ENCODE measurements at regions not wholly inside any gene's neighbourhood (a gene's known extent, or its start where the extent isn't known, plus 50 kb on each side); places are given as distances from the start of the nearest gene placed in this dataset.

GRCh38 chr17:79163071-79163470, 88.4 kb downstream of the ENGASE start:
- no peak overlapping the region for H3K9ac ChIP-seq (ENCODE audit: extremely low read depth, insufficient read length, low read length)
- H3K27me3 ChIP-seq (ENCODE audit: insufficient read depth, low read length), result no peaks in the 10 kb centered on the region

More at GRCh38 chr17:79163071-79163470, 88.4 kb downstream of the ENGASE start:
- Histone ChIP-seq H2BK5ac (ENCODE audit: insufficient read length, low read length) (no peak overlapping the region), H3K23ac (ENCODE audit: insufficient read length, low read depth, low read length) (no peak overlapping the region), H2BK120ac (ENCODE audit: low read depth, low read length, poor library complexity, severe bottlenecking) (no peak overlapping the region), H2BK12ac (ENCODE audit: insufficient read length, low read depth, low read length) (no peak overlapping the region), H3K27ac (ENCODE audit: insufficient read length, low read depth, low read length) (no peak overlapping the region), H3T11ph (ENCODE audit: low read length) (no peak overlapping the region), H3K56ac (ENCODE audit: insufficient read length, low read depth, low read length) (no peak overlapping the region), H3K79me2 (ENCODE audit: insufficient read depth, low read length) (no peaks in the 10 kb centered on the region), H3K23me2 (ENCODE audit: insufficient read length, low read depth, low read length, poor library complexity, severe bottlenecking) (no peaks in the 10 kb centered on the region), H2AFZ (ENCODE audit: low read length) (no peak overlapping the region), H2AK5ac (ENCODE audit: insufficient read length, low read length) (no peak overlapping the region), H3K9me3 (ENCODE audit: control insufficient read depth, low read depth, low read length) (no peaks in the 10 kb centered on the region), H3K79me1 (ENCODE audit: insufficient read depth, low read depth, low read length, poor library complexity, severe bottlenecking) (no peaks in the 10 kb centered on the region), H3K18ac (ENCODE audit: insufficient read length, low read depth, low read length) (no peak overlapping the region), H3K14ac (ENCODE audit: insufficient read depth, low read length) (no peak overlapping the region), H4K20me1 (ENCODE audit: control insufficient read depth, insufficient read depth, insufficient read length) (no peaks in the 10 kb centered on the region), H2BK20ac (ENCODE audit: low read depth, low read length, poor library complexity, severe bottlenecking) (no peak overlapping the region), H4K91ac (ENCODE audit: insufficient read length, low read depth, low read length) (no peak overlapping the region), H2BK15ac (ENCODE audit: low read depth, low read length) (no peak overlapping the region), H3K4ac (ENCODE audit: low read depth, low read length) (no peak overlapping the region), H4K5ac (ENCODE audit: insufficient read length, low read depth, low read length) (no peak overlapping the region), H3K4me2 (ENCODE audit: insufficient read depth, insufficient read length, low read length) (no peak overlapping the region), H3K4me1 (ENCODE audit: insufficient read depth, low read length) (no peaks in the 10 kb centered on the region), H4K8ac (replicated peaks; ENCODE audit: insufficient read length, low read depth, low read length) (no peak overlapping the region)
- Mint-ChIP-seq H3K4me1 (peaks cover 3 to 20% of the 10 kb centered on the region in 2 experiments; a peak in 2 of 4 replicates), H3K4me3 (no peak overlapping the region), H3K27ac (no peak overlapping the region; a peak in 1 of 7 replicates), H3K36me3 (ENCODE audit: insufficient read depth in 1 of 3, low read depth in 3 of 3) (no peaks in the 10 kb centered on the region), H3K27me3 (ENCODE audit: low read depth) (peaks cover 2% of the 10 kb centered on the region), H3K9me3 (no peaks in the 10 kb centered on the region)
- no peak for DNase-seq
- no CpG with 5 or more reads among the region's 12 CpGs for WGBS (ENCODE audit: extremely low coverage, insufficient read length, low lambda C conversion rate)
- TF ChIP-seq, protein P1, sequence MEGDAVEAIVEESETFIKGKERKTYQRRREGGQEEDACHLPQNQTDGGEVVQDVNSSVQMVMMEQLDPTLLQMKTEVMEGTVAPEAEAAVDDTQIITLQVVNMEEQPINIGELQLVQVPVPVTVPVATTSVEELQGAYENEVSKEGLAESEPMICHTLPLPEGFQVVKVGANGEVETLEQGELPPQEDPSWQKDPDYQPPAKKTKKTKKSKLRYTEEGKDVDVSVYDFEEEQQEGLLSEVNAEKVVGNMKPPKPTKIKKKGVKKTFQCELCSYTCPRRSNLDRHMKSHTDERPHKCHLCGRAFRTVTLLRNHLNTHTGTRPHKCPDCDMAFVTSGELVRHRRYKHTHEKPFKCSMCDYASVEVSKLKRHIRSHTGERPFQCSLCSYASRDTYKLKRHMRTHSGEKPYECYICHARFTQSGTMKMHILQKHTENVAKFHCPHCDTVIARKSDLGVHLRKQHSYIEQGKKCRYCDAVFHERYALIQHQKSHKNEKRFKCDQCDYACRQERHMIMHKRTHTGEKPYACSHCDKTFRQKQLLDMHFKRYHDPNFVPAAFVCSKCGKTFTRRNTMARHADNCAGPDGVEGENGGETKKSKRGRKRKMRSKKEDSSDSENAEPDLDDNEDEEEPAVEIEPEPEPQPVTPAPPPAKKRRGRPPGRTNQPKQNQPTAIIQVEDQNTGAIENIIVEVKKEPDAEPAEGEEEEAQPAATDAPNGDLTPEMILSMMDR (conservative IDR thresholded peaks at IDR 0.05), result no peak

Measured in H9 (cell line).